HUES48 (cell line): ENCODE measurements at regions not wholly inside any gene's neighbourhood (a gene's known extent, or its start where the extent isn't known, plus 50 kb on each side); places are given as distances from the start of the nearest gene placed in this dataset.
"Not testable (repeated sequence)": the region's sequence is repeated elsewhere in the genome, so short reads cannot be mapped to it uniquely, and the experiment has no call there.

ENCODE experiments used
- H3K27ac ChIP-seq: one replicate; pipeline ENCODE4 v1.7.0; 2013; ENCODE audit warnings: low read depth, low read length, inconsistent platforms
- H3K27me3 ChIP-seq: 2 replicates; pipeline ENCODE4 v1.6.1; 2013; ENCODE audit warnings: mild to moderate bottlenecking, low read length; ENCODE audit not compliant: control insufficient read depth, insufficient read depth
- H3K36me3 ChIP-seq: 2 replicates; pipeline ENCODE4 v1.6.1; 2013; ENCODE audit warnings: low read length; ENCODE audit not compliant: control insufficient read depth, insufficient read depth
- H3K4me1 ChIP-seq: 2 replicates; pipeline ENCODE4 v1.6.1; 2013; ENCODE audit warnings: mild to moderate bottlenecking, low read length; ENCODE audit not compliant: control insufficient read depth, insufficient read depth
- H3K4me3 ChIP-seq: 2 replicates; pipeline ENCODE4 v1.5.1; 2013; ENCODE audit warnings: mild to moderate bottlenecking, low read depth, low read length
- H3K9ac ChIP-seq: 2 replicates; pipeline ENCODE4 v1.6.1; 2013; ENCODE audit warnings: mild to moderate bottlenecking, low read depth, low read length, moderate library complexity
- H3K9me3 ChIP-seq: 2 replicates; pipeline ENCODE4 v1.6.1; 2013; ENCODE audit warnings: low read length; ENCODE audit not compliant: control insufficient read depth, insufficient read depth

DNA sequence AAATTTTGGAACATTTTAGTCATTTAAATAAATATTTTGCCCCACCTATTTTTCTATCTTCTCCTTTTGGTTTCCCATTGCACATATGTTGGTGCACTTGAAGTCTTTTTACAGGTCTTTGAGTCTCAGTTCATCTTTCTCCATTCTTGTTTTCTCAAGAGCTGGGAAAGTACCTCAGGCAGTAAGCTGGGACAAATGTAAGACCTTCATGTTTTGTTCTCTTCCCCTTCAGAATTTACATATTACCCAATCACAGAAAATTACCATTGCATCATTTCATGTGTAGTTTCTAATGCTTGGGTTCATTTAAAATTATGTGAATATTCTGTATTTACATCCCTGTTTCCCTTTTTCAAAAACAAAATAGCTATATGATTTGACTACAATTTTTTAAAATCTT is 1150.0 kb upstream of the POT1 start:
- Histone ChIP-seq H3K27me3 (no peaks in the 10 kb centered on the region), H3K4me1 (peaks cover 11% of the 10 kb centered on the region), H3K9ac (no peak overlapping the region), H3K9me3 (no peaks in the 10 kb centered on the region), H3K36me3 (no peaks in the 10 kb centered on the region), H3K27ac (no peak overlapping the region), H3K4me3 (no peak overlapping the region)

DNA sequence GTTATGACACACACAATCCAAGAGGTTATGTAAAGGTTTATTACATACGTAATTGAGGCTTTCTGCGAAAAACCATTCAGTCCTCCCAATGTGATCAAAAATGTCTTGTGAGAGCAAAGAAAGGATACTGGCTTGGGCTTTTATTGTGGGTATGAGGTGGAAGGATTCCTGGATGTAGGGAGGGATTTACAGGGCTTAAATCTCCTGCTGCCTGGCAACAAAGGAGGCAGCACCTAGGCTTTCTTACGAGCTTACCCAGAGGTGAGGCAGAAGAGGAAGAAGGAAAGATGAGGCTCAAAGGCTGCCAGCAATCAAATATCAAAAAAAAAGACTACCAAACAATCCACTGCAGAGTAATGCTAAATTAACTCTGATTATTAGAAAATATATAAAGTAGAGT is 1149.5 kb upstream of the POT1 start:
- Histone ChIP-seq H3K4me1 (peaks cover 11% of the 10 kb centered on the region), H3K27ac (peak overlapping the region; percentile 3), H3K36me3 (no peaks in the 10 kb centered on the region), H3K4me3 (no peak overlapping the region), H3K27me3 (no peaks in the 10 kb centered on the region), H3K9me3 (no peaks in the 10 kb centered on the region), H3K9ac (no peak overlapping the region)

DNA sequence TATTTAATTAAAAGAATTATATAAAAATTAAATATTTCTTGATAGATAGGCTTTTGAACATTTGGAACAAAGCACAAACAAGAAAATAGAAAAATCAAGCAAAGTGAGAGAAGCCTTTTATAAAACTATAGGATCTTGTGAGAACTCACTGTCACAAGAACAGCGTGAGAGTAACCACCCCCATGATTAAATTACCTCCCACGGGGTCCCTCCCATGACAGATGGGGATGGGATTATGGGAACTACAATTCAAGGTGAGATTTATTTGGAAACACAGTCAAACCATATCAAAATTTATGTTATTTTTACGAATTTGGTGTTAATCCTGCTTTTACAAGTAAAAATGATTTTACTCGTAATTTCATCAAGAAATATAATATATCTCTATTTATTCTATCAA is 1136.1 kb upstream of the POT1 start:
- no peaks in the 10 kb centered on the region for H3K4me1 ChIP-seq

DNA sequence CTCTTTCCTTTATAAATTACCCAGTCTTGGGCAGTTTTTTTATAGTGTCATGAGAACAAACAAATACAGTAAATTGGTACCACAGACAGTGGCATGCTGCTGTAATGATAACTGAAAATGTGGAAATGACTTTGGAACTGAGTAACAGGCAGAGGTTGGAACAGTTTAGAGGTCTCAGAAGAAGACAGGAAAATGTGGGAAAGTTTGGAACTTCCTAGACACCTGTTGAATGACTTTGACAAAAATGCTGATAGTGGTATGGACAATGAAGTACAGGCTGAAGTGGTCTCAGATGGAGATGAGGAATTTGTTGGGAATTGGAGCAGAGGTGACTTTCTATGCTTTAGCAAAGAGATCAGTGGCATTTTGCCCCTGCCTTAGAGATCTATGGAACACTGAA is 1128.4 kb upstream of the POT1 start:
- H3K36me3 ChIP-seq = no peaks in the 10 kb centered on the region
- no peak overlapping the region for H3K9ac ChIP-seq
- H3K4me1 ChIP-seq = no peaks in the 10 kb centered on the region
- no peaks in the 10 kb centered on the region for H3K27me3 ChIP-seq
- H3K27ac ChIP-seq = no peak overlapping the region
- peaks cover 6% of the 10 kb centered on the region for H3K9me3 ChIP-seq
- no peak overlapping the region for H3K4me3 ChIP-seq

More for the DNA sequence above, 1136.1 kb upstream of the POT1 start:
- H3K27me3 ChIP-seq = no peaks in the 10 kb centered on the region
- no peak overlapping the region for H3K4me3 ChIP-seq
- H3K9ac ChIP-seq = no peak overlapping the region
- no peaks in the 10 kb centered on the region for H3K9me3 ChIP-seq
- H3K36me3 ChIP-seq = no peaks in the 10 kb centered on the region
- no peak overlapping the region for H3K27ac ChIP-seq

DNA sequence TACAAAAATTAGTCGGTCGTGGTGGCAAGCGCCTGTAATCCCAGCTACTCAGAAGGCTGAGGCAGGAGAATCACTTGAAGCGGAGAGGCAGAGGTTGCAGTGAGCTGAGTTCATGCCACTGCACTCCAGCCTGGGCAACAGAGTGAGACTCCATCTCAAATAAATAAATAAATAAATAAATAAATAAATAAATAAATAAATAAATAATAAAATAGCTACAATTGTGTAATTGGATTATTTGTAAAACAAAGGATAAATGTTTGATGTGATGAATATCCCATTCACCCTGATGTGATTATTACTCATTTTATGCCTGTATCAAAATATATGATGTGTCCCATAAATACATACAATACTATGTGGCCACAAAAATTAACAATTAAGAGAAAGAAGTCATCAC is 1127.0 kb upstream of the POT1 start:
- H3K27me3 ChIP-seq, H3K4me3 ChIP-seq, H3K9me3 ChIP-seq, H3K9ac ChIP-seq, H3K36me3 ChIP-seq, H3K27ac ChIP-seq, H3K4me1 ChIP-seq: not testable (repeated sequence)

DNA sequence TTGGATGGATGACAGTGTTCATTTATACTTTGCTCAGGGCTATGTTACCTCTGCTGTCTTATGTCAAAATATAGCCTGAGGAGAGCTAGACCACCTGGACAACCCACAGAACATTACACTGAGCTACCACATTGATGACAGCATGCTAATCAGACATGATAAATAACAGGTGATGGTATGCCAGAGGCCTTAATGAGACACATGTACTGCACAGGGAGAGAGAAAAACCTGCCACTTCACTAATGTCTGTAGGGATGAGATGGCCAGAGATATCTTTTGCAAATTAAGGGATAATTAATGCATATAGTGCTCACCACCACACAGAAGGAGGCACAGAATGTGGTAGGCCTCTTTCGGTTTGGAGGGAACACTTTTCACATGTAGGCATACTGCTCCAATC is 1122.6 kb upstream of the POT1 start:
- no peak overlapping the region for H3K27ac ChIP-seq
- no peak overlapping the region for H3K9ac ChIP-seq
- no peaks in the 10 kb centered on the region for H3K4me1 ChIP-seq
- no peak overlapping the region for H3K4me3 ChIP-seq
- H3K27me3 ChIP-seq = no peaks in the 10 kb centered on the region
- no peaks in the 10 kb centered on the region for H3K36me3 ChIP-seq
- H3K9me3 ChIP-seq = no peaks in the 10 kb centered on the region

DNA sequence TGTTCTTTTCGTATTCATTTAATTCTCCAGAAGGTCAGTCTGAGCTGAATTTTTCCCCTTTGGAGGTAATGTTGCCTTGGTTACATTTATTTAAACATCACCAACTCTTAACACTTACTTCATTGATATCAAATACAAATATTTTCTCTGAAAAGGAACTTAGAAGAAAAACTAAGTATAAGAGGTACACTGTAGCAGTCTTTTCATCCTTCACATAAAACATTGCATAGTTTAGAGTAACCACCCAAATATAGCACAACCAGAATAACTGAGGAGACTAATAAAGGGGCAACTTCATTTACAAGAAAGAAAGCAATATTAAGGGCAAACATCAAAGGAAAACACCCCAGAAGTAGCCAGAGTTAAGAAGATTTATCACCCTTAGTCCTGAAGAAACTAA is 1115.0 kb upstream of the POT1 start:
- no peak overlapping the region for H3K27ac ChIP-seq
- H3K4me1 ChIP-seq = no peaks in the 10 kb centered on the region
- no peak overlapping the region for H3K4me3 ChIP-seq
- H3K9me3 ChIP-seq = peaks cover 5% of the 10 kb centered on the region; the same call in 1 of the 2 replicates
- no peaks in the 10 kb centered on the region for H3K27me3 ChIP-seq
- no peak overlapping the region for H3K9ac ChIP-seq
- H3K36me3 ChIP-seq = no peaks in the 10 kb centered on the region

DNA sequence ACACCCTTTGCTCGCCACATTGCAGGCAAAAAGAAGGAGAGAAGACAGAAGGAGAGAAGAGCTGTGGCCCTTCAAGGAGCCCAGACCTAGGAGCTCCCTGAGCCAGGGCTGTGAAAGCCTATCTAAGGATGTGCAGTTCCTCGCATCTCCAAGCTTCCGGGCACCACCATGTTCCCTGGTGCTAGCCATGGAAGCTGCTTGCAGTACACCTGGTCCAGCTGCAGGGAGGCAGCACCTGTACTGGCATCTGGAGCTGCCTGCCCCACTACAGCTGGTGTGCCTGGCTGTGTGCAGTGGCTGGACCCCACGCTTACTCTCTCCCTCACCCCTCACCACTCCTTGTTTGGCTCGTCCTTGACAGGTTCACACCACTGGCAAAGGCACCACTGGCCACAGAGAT is 1111.8 kb upstream of the POT1 start:
- Histone ChIP-seq H3K27ac (no peak overlapping the region), H3K27me3 (no peaks in the 10 kb centered on the region), H3K9me3 (peaks cover 5% of the 10 kb centered on the region; the same call in 1 of the 2 replicates), H3K36me3 (no peaks in the 10 kb centered on the region), H3K4me3 (no peak overlapping the region), H3K4me1 (no peaks in the 10 kb centered on the region), H3K9ac (no peak overlapping the region)

DNA sequence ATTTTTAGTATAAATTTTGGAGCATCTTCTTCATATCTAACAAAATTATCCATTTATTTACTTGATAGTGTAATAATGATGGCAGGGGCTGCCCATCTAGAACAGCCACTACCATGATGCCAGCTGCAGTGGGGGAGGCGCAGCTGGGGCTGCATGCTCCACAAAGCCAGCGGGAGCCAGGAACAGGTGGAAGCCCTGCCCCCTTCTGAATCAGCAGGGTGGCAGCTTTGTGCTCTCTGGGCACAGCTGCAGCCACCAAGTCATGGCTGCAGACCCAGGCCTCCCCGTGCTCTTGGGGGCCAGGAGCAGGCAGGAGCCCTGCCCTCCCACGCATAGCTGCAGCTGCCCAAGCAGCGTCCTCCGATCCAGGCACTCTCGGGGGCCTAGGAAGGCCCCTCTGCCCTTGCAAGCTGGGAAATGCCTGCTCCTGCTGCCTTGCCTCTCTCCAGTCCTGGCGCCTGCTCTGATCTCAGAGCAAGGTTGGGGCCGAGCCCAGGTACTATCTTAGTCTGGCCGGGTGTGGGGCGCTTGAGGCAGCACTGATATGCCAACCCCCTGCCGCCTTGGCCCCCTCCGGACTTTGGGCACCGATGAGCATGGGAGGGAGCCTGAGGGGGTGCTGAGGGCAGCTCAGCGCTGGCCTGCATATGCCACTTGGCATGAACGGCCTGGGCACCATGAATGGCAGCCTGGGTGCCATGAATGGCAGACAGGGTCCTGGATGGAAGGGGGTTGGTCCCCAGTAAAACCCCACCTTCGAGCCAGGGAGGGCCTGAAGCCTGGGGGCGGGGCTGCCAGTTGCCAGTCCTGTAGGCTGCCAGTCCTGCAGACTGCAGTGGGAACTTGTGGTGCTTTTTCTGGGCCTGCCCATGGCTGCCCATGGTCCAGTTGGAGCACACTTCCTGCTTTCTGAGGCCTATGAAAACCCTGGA is 1110.8 kb upstream of the POT1 start:
- H3K9me3 ChIP-seq = peaks cover 5% of the 10 kb centered on the region; the same call in 1 of the 2 replicates

DNA sequence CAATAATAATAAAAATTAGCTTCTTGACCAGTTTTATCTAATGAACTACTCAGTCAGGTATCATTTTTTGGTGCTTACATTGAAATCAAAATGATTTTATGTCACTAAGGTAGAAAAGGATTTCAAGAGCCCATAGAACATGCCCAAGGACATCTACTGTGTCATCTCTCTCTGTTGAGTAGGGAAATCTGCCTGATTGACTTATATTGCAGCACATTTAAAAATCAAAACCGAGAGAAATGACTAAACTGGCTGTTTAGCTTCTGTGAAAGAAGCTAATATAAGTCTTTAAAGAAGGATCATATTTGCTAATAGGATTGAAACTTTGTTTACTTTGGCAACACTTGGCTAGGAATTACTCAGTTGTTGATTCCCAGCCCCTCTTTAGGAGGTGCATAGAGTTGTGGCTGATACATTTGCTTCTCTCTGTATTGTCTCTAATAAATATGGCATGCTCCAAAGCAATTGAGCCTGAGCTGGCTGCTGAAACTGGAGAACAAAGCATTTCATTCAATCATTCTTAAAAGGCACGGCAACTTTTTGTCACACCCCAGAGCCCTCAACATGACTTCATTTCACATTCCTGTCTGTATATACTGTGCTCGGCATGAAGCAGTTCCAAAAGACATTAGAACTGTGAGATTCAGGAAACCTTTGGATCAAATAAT is 1096.9 kb upstream of the POT1 start:
- no peaks in the 10 kb centered on the region for H3K36me3 ChIP-seq
- no peak overlapping the region for H3K9ac ChIP-seq
- no peaks in the 10 kb centered on the region for H3K27me3 ChIP-seq
- no peaks in the 10 kb centered on the region for H3K9me3 ChIP-seq
- peaks cover 6% of the 10 kb centered on the region for H3K4me1 ChIP-seq
- no peak overlapping the region for H3K27ac ChIP-seq
- no peak overlapping the region for H3K4me3 ChIP-seq

More for the DNA sequence above, 1110.8 kb upstream of the POT1 start:
- no peaks in the 10 kb centered on the region for H3K27me3 ChIP-seq
- no peaks in the 10 kb centered on the region for H3K36me3 ChIP-seq
- H3K4me1 ChIP-seq = no peaks in the 10 kb centered on the region
- H3K9ac ChIP-seq = no peak overlapping the region
- no peak overlapping the region for H3K27ac ChIP-seq
- H3K4me3 ChIP-seq = no peak overlapping the region

DNA sequence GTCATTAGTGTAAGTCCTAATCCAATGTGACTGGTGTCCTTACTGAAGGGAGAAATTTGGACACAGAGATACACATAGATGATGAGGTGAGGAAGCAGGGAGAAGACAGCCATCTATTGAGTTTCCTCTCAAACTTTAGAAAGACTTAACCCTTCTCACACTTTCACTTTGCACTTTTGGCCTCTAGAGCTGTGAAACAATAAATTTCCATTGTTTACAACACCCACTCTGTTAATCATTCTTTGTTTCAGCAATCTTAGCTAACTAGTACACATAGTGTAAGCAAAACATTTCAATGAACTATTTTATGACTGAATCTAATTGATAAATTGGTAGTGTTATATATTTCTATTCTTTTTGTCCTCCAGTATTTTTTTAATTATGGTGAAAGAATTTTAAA is 1092.8 kb upstream of the POT1 start:
- H3K27ac ChIP-seq = no peak overlapping the region
- H3K4me3 ChIP-seq = no peak overlapping the region
- H3K4me1 ChIP-seq = peaks cover 6% of the 10 kb centered on the region
- no peaks in the 10 kb centered on the region for H3K36me3 ChIP-seq
- H3K9me3 ChIP-seq = no peaks in the 10 kb centered on the region
- H3K27me3 ChIP-seq = no peaks in the 10 kb centered on the region
- H3K9ac ChIP-seq = no peak overlapping the region
